Tibial artery (tissue), 4 donors: ENCODE measurements at regions not wholly inside any gene's neighbourhood (a gene's known extent, or its start where the extent isn't known, plus 50 kb on each side); places are given as distances from the start of the nearest gene placed in this dataset.

Experiments used
- DNase-seq, 2 donors: peaks; one replicate each; pipeline ENCODE4 v3.0.0-alpha.2; 2019
- H3K27ac ChIP-seq, 2 donors: fragments of 200-600 bp; sonication (generic) in 1 of 2; 1 replicate in 1 of 2; 2 replicates in 1 of 2; pipeline ENCODE4 v1.5.1; 2018 to 2019; ENCODE audit warnings: mild to moderate bottlenecking in 1 of 2
- H3K27me3 ChIP-seq, 2 donors: fragments of 200-600 bp; sonication (generic) in 1 of 2; one replicate each; pipeline versions ENCODE4 v1.5.1 to v1.6.0; 2016 to 2019
- H3K36me3 ChIP-seq, 3 donors: fragments of 200-600 bp; sonication (generic) in 2 of 3; one replicate each; pipeline ENCODE4 v1.5.1; 2016 to 2019; ENCODE audit warnings: mild to moderate bottlenecking in 2 of 3
- H3K4me1 ChIP-seq, 4 donors: fragments of 200-600 bp; sonication (generic) in 2 of 4; 1 replicate in 3 of 4; 2 replicates in 1 of 4; pipeline ENCODE4 v1.5.1; 2016 to 2019
- H3K4me3 ChIP-seq, 2 donors: fragments of 200-600 bp; sonication (generic) in 1 of 2; 1 replicate in 1 of 2; 2 replicates in 1 of 2; pipeline ENCODE4 v1.5.1; 2018 to 2019; ENCODE audit warnings: mild to moderate bottlenecking in 2 of 2
- H3K9me3 ChIP-seq, 3 donors: fragments of 200-600 bp; sonication (generic) in 1 of 3; one replicate each; pipeline ENCODE4 v1.5.1; 2016 to 2019
- CTCF ChIP-seq, 2 experiments: fragments of 200-600 bp in 1 of 2; fragments of 450-650 bp in 1 of 2; IDR thresholded peaks; one replicate each; pipeline ENCODE4 v1.5.1; 2017 to 2019; ENCODE audit warnings: antibody characterized with exemption in 2 of 2, mild to moderate bottlenecking in 1 of 2, moderate library complexity in 1 of 2
- intact Hi-C: fragments of 100-400 bp; cut with DNase I; formaldehyde crosslinking; loops from one replicate; pipeline ENCODE4 v1.15.0; 2023; ENCODE audit warnings: low total_unique reads

- Histone ChIP-seq H3K27me3 (no peaks in the 10 kb centered on the region), H3K27ac (no peak overlapping the region), H3K36me3 (no peaks in the 10 kb centered on the region), H3K4me1 (no peaks in the 10 kb centered on the region), H3K9me3 (no peaks in the 10 kb centered on the region), H3K4me3 (no peak overlapping the region)
- intact Hi-C loops = loop anchor here (10.0 kb wide), 1 partner anchor 46 kb away; no protein-coding TSS in a partner anchor
- no peak for TF ChIP-seq CTCF (IDR thresholded peaks at IDR 0.05)
- no peak for DNase-seq
These were observed 93.6 kb downstream of the USP22 start for GRCh38 chr17:20948984-20949777.
